ENCODE measurements at regions not wholly inside any gene's neighbourhood (a gene's known extent, or its start where the extent isn't known, plus 50 kb on each side); places are given as distances from the start of the nearest gene placed in this dataset.
"Not testable (repeated sequence)": the region's sequence is repeated elsewhere in the genome, so short reads cannot be mapped to it uniquely, and the experiment has no call there.

DNA sequence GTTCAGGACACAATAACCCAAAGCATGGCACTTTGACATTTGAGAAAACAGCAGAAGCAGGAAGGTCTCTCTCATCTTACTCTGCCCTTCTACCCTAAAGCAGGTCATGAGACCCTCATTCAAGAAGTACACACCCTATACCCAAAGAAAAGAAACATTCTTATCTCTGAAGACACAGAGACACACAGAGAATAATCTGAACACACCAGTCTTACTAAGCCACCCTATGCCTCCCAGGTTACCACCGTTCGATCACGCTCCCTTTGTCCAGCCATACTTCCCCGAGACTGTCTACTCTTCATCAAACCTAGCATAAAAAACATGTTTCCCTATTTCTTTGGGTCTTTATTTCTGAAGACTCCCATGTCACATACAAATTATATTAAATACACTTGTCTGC, 66.5 kb upstream of the ANKRD10 start:
- no peak overlapping the region for H3K4me3 ChIP-seq (ENCODE audit: control insufficient read depth in 2 of 3, extremely low read depth in 1 of 3, insufficient read depth in 2 of 3, low read depth in 1 of 3, low read length in 3 of 3)
- no peak overlapping the region for H3K27ac ChIP-seq (ENCODE audit: control insufficient read depth, insufficient read depth, low read length)
- H3K27me3 ChIP-seq (ENCODE audit: control insufficient read depth, extremely low read depth, insufficient read depth, low read length), result peaks cover 15% of the 10 kb centered on the region
- no peaks in the 10 kb centered on the region for H4K20me1 ChIP-seq (ENCODE audit: control insufficient read depth, extremely low read depth, insufficient read depth, low read length)
- no peaks in the 10 kb centered on the region for H3K9me3 ChIP-seq (ENCODE audit: control insufficient read depth, low read depth, low read length)
- H3K9me1 ChIP-seq (ENCODE audit: control insufficient read depth, extremely low read depth, insufficient read depth, low read length), result no peaks in the 10 kb centered on the region
- DNase-seq (ENCODE audit: low read depth, low spot score), result no peak
- no peak overlapping the region for H3K9ac ChIP-seq (ENCODE audit: control insufficient read depth, extremely low read depth, insufficient read depth, low read length)
- H2AFZ ChIP-seq (ENCODE audit: control insufficient read depth, low read length), result no peak overlapping the region
- no peaks in the 10 kb centered on the region for H3K36me3 ChIP-seq (ENCODE audit: control insufficient read depth in 2 of 2, extremely low read depth in 1 of 2, insufficient read depth in 2 of 2, low read length in 2 of 2)
- no peaks in the 10 kb centered on the region for H3K4me1 ChIP-seq (ENCODE audit: control insufficient read depth, extremely low read depth, insufficient read depth, low read length)
- dilution Hi-C loops (cut with MboI; ENCODE audit: extremely low pct_ligation_motif_present, low sequenced_read_pairs), result no loop called here
- no peaks in the 10 kb centered on the region for H3K79me2 ChIP-seq (ENCODE audit: control insufficient read depth, insufficient read depth, low read length)
- H3K4me2 ChIP-seq (ENCODE audit: control insufficient read depth, extremely low read depth, insufficient read depth, low read depth, low read length), result no peak overlapping the region
- no peak for FAIRE-seq
- TF ChIP-seq, protein P1, sequence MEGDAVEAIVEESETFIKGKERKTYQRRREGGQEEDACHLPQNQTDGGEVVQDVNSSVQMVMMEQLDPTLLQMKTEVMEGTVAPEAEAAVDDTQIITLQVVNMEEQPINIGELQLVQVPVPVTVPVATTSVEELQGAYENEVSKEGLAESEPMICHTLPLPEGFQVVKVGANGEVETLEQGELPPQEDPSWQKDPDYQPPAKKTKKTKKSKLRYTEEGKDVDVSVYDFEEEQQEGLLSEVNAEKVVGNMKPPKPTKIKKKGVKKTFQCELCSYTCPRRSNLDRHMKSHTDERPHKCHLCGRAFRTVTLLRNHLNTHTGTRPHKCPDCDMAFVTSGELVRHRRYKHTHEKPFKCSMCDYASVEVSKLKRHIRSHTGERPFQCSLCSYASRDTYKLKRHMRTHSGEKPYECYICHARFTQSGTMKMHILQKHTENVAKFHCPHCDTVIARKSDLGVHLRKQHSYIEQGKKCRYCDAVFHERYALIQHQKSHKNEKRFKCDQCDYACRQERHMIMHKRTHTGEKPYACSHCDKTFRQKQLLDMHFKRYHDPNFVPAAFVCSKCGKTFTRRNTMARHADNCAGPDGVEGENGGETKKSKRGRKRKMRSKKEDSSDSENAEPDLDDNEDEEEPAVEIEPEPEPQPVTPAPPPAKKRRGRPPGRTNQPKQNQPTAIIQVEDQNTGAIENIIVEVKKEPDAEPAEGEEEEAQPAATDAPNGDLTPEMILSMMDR (optimal IDR thresholded peaks at IDR 0.05 in 1 of 3, IDR thresholded peaks at IDR 0.05 in 1 of 3, conservative IDR thresholded peaks at IDR 0.05 in 1 of 3; ENCODE audit: extremely low read depth in 1 of 3, insufficient read depth in 2 of 3, low read length in 3 of 3), result no peak
- TF ChIP-seq EZH2 (IDR thresholded peaks at IDR 0.05; ENCODE audit: low read length), result no peak

DNA sequence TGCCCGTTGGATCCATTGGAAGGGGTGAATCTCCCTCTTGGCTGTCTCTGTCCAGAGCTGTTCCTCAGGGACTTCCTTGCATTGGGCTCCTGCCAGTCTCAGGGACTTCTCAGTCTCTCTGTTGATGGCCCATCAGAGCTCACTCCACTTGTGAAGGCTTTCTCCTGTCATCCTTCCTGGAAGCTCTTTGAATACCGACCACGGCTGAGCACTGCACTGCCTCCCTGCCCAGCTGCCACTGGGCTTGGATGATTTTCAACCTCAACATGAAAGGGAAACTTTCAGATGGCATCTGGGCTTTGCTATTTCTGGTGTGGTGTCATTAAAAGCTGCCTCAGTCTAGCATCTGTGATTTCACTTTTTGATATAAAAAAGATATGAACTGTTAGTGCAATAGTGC, 66.1 kb upstream of the ANKRD10 start:
- FAIRE-seq (no peak), DNase-seq (ENCODE audit: low read depth, low spot score) (no peak)
- Histone ChIP-seq H3K9me1 (ENCODE audit: control insufficient read depth, extremely low read depth, insufficient read depth, low read length) (no peaks in the 10 kb centered on the region), H3K79me2 (ENCODE audit: control insufficient read depth, insufficient read depth, low read length) (no peaks in the 10 kb centered on the region), H3K4me3 (ENCODE audit: control insufficient read depth in 2 of 3, extremely low read depth in 1 of 3, insufficient read depth in 2 of 3, low read depth in 1 of 3, low read length in 3 of 3) (no peak overlapping the region), H4K20me1 (ENCODE audit: control insufficient read depth, extremely low read depth, insufficient read depth, low read length) (no peaks in the 10 kb centered on the region), H3K9ac (ENCODE audit: control insufficient read depth, extremely low read depth, insufficient read depth, low read length) (no peak overlapping the region), H3K4me1 (ENCODE audit: control insufficient read depth, extremely low read depth, insufficient read depth, low read length) (no peaks in the 10 kb centered on the region), H3K27ac (ENCODE audit: control insufficient read depth, insufficient read depth, low read length) (no peak overlapping the region), H3K27me3 (ENCODE audit: control insufficient read depth, extremely low read depth, insufficient read depth, low read length) (peaks cover 15% of the 10 kb centered on the region), H3K36me3 (ENCODE audit: control insufficient read depth in 2 of 2, extremely low read depth in 1 of 2, insufficient read depth in 2 of 2, low read length in 2 of 2) (no peaks in the 10 kb centered on the region), H3K9me3 (ENCODE audit: control insufficient read depth, low read depth, low read length) (no peaks in the 10 kb centered on the region), H2AFZ (ENCODE audit: control insufficient read depth, low read length) (no peak overlapping the region), H3K4me2 (ENCODE audit: control insufficient read depth, extremely low read depth, insufficient read depth, low read depth, low read length) (no peak overlapping the region)
- dilution Hi-C loops (cut with MboI; ENCODE audit: extremely low pct_ligation_motif_present, low sequenced_read_pairs), result no loop called here
- no peak for TF ChIP-seq EZH2 (IDR thresholded peaks at IDR 0.05; ENCODE audit: low read length)
- TF ChIP-seq, protein P1 (optimal IDR thresholded peaks at IDR 0.05 in 1 of 3, IDR thresholded peaks at IDR 0.05 in 1 of 3, conservative IDR thresholded peaks at IDR 0.05 in 1 of 3; ENCODE audit: extremely low read depth in 1 of 3, insufficient read depth in 2 of 3, low read length in 3 of 3), result no peak

DNA sequence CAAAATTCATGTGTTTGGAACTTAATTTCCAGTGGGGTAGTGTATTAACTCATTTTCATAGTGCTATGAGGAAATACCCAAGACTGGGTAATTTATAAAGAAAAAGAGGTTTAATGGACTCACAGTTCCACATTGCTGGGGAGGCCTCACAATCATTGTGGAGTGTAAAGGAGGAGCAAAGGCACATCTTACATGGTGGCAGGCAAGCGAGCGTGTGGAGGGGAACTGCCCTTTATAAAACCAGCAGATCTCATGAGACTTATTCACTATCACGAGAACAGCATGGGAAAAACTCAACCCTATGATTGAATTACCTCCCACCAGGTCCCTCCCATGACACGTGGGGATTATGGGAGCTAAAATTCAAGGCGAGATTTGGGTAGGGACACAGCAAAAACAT, 64.3 kb upstream of the ANKRD10 start:
- H3K9ac ChIP-seq (ENCODE audit: control insufficient read depth, extremely low read depth, insufficient read depth, low read length); H3K4me3 ChIP-seq (ENCODE audit: control insufficient read depth in 2 of 3, extremely low read depth in 1 of 3, insufficient read depth in 2 of 3, low read depth in 1 of 3, low read length in 3 of 3); H2AFZ ChIP-seq (ENCODE audit: control insufficient read depth, low read length); DNase-seq (ENCODE audit: low read depth, low spot score); H3K9me3 ChIP-seq (ENCODE audit: control insufficient read depth, low read depth, low read length); H3K9me1 ChIP-seq (ENCODE audit: control insufficient read depth, extremely low read depth, insufficient read depth, low read length); H3K27me3 ChIP-seq (ENCODE audit: control insufficient read depth, extremely low read depth, insufficient read depth, low read length); H4K20me1 ChIP-seq (ENCODE audit: control insufficient read depth, extremely low read depth, insufficient read depth, low read length); H3K4me1 ChIP-seq (ENCODE audit: control insufficient read depth, extremely low read depth, insufficient read depth, low read length); FAIRE-seq; H3K36me3 ChIP-seq (ENCODE audit: control insufficient read depth in 2 of 2, extremely low read depth in 1 of 2, insufficient read depth in 2 of 2, low read length in 2 of 2); dilution Hi-C loops (cut with MboI; ENCODE audit: extremely low pct_ligation_motif_present, low sequenced_read_pairs); H3K27ac ChIP-seq (ENCODE audit: control insufficient read depth, insufficient read depth, low read length); H3K4me2 ChIP-seq (ENCODE audit: control insufficient read depth, extremely low read depth, insufficient read depth, low read depth, low read length); H3K79me2 ChIP-seq (ENCODE audit: control insufficient read depth, insufficient read depth, low read length): not testable (repeated sequence)
